HG03039 (cell line): ENCODE measurements at regions not wholly inside any gene's neighbourhood (a gene's known extent, or its start where the extent isn't known, plus 50 kb on each side); places are given as distances from the start of the nearest gene placed in this dataset.

Source experiments
- ATAC-seq: cut with Tn5 transposase; IDR thresholded peaks from one replicate; pipeline ENCODE4 v1.9.1; 2021; ENCODE audit warnings: mild to moderate bottlenecking, moderate library complexity; ENCODE audit not compliant: unreplicated experiment

GRCh38 chr9:117549444-117549843, 134.6 kb upstream of the ASTN2 start:
- ATAC-seq, result no peak

GRCh38 chr9:117548556-117548955, 133.7 kb upstream of the ASTN2 start:
- no peak for ATAC-seq

DNA sequence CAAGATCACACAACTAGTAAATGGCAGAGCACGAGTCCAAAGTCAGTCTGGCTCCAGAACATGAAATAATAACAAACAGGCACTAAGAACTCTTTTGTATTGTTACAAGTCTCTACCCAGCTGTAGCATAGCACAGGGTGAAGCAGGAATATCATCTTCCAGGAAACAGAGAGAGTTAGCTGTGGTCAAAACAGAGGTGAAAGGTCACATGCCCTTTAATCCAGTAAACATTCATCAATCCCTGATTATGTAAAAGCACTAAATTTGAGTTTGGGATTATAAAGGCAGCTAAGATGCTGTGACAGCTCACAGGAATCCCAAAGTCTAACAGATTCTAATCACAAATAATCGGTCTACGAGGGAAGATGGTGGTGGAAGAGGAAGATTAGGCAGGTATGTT, 133.0 kb upstream of the ASTN2 start:
- ATAC-seq, result no peak

- ATAC-seq, result no peak
Observed at GRCh38 chr9:117546894-117547678, 132.2 kb upstream of the ASTN2 start.

- ATAC-seq, result no peak
Observed at GRCh38 chr9:117545846-117546245, 131.0 kb upstream of the ASTN2 start.

GRCh38 chr9:117543089-117543488, 128.2 kb upstream of the ASTN2 start:
- ATAC-seq, result no peak

DNA sequence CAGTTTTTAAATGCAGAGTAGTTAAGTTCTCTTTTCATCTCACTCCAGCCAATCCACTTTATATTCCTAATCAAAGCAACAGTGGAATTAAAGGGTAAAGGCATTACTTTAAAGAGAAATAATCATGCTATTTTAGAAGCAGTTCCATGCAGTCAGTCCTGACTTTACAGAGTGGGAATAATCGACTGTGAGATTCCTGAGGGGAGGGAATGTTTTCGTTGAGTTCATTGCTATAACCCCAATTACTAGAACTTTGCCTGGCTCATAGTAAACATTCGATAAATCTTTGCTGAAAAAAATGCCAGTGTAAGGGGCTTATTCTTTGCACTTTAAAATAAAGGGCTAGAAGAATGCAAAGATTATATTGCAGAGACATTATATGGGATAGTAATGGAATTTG, 127.2 kb upstream of the ASTN2 start:
- ATAC-seq, result no peak

DNA sequence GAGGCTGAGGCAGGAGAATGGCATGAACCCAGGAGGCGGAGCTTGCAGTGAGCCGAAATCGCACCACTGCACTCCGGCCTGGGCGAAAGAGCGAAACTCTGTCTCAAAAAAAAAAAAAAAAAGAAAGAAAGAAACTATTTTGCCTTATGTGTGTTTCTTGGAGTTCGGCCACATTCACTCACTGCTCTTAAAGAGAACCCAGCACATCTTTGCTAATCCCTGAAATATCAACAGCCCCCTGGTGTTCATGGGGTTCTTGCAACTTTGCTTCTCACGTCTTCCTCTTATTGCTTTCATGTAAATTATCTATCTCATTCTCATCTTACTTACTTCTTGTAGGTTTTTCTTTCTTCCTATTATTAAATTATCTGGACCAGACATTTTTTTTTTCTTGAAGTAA, 126.3 kb upstream of the ASTN2 start:
- no peak for ATAC-seq

- no peak for ATAC-seq
Observed at GRCh38 chr9:117535973-117536372, 121.1 kb upstream of the ASTN2 start.

DNA sequence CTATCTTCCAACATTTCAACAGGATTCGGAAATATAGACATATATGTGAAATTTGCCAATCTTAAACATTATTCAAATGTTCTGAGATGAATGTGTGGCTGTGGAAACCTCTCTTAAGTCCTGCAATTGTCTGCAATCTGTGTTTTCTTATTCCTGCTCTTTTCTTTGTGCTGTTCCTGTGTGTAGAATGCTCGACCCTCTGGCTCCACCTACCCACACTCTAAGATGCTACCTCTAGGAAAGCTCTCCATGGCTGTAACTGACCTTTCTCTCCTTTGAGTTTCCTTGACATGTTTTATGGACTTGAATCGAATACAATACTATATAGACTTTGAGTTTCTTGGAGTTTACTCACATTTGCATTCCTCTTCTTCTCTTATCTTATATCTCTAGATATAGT, 120.6 kb upstream of the ASTN2 start:
- no peak for ATAC-seq

GRCh38 chr9:117528225-117528624, 113.4 kb upstream of the ASTN2 start:
- ATAC-seq, result no peak

DNA sequence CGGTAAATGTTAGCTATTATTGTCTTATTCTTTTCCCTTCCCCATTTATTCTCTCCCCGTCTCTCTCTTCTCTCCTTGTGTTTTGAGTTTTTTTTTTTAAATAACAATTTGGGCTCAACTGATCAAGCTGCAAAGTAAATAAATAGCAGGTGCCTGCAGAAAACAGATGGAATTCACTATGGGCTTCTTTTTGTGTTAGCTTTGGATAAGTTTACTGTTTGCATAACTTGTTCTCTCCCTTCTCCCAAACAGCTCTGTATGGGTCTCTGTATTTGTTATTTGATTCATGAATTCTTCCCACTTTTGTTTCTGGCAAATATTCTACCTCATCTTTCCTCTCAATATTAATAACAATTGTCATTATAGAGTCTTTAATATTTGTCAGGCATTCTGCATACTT, 111.8 kb upstream of the ASTN2 start:
- ATAC-seq, result no peak

- ATAC-seq, result no peak
Observed at GRCh38 chr9:117523531-117524153, 108.8 kb upstream of the ASTN2 start.

DNA sequence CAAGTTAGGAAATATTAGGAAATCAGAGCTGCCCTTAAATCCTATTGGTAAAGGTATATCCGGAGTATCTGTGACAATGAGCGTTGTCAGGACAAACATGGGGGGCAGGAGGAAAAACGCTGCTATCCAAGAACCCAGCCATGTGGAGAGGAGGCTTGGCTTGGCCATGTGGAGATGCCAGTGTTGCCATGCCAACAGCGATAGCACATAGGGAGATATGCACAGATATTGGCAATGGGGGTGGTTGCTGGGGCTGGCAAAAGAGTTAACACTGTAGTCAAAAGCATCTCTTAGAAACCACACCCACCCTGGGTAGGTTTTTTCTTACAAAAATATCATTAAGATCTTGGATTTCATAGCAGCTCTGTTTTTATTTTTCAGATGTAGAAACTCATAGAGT, 106.4 kb upstream of the ASTN2 start:
- ATAC-seq, result no peak

DNA sequence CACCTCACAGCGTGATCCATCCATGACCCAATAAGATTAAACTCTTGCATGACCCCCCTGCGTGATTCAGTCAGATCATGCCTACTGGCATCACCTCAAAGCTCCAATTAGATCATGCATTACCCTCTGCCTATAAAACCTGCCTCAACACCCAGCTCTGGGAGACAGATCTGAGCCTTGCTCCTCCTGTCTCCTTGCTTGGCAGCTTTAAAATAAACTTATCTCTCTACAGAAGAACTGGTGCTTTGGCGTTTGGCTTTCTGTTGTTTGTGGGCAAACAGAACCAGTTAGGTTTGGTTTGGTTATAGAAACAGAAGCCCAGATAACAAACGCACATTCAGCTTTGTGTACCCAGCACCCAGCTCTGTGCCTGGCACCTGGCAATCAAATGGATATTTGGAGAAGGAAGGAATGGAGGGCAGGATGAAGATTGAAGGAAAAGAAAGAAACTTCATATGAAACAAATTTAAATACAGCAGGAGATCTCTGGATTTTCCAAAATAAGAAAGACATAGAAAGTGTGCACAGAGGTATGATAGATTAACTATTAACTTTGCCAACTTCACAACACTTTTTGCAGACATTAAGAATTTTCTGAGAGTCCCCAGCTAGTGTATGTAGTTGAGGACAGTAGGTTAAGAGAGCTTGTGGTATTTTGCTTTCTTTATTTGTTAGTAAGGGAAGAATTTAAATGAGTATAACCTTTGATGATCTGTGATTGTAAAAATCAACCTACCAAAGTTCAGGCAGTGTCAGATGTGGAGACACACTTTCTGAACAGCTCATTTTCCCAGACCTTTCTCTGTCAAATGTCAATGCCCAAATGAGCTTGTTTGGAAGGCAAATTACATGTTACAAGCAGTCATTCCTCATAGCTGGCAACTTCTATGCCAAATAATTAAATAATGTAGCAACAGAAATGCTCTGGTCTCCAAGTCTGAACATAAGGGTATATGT, 102.1 kb upstream of the ASTN2 start:
- ATAC-seq, result no peak

DNA sequence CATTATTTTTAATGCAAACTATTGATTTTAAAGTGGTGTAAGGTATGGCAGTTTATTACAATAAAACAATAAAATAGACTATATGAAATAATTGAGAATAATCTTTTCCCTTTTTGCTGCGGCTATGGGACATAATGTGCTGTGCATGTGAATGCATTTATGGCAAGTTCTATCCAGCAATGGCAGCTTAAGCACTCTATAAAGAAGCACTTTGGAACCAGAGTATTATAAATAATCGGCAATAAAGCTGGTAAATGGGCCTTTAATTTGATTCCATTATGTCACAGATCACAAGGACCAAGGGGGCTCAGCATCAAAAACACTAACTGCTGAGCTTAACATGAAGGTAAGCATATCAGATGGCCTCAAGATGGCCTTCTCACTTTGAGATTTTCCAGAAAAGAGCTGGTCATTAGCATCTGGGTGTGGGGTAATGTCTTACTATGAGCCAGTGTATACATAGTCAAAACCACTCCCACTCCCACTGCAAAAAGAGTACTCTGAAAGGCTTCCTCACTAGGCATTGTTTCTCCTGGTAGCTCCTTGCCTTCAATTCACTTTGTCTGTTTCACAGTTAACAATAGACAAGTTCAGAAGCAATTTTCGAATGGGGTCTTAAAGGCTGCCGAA, 97.1 kb upstream of the ASTN2 start:
- ATAC-seq, result no peak

GRCh38 chr9:117496307-117496706, 81.5 kb upstream of the ASTN2 start:
- ATAC-seq, result no peak

GRCh38 chr9:117494401-117495090, 79.7 kb upstream of the ASTN2 start:
- ATAC-seq, result no peak

DNA sequence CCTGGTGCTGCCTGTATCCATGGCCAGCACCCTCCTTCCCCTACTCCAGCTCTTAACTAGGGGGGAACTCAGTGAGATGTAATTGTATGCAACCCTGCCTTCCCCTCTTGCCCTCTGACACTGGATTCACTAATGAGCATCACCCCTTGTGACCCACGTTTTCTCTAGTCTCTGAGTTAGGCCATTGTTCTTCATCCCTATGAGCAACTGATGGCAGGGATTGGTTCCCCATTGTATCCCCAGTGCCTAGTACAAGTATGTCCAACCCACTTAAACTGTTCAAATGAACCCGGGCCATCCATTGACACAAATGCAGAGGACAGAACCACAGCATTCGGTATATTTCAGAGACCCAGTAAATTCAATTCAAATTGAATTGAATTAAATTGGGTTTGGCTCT, 77.6 kb upstream of the ASTN2 start:
- no peak for ATAC-seq

GRCh38 chr9:117491491-117491890, 76.6 kb upstream of the ASTN2 start:
- ATAC-seq, result no peak

- ATAC-seq, result no peak
Observed at GRCh38 chr9:117490199-117490598, 75.3 kb upstream of the ASTN2 start.
